ENCODE measurements at regions not wholly inside any gene's neighbourhood (a gene's known extent, or its start where the extent isn't known, plus 50 kb on each side); places are given as distances from the start of the nearest gene placed in this dataset.

DNA sequence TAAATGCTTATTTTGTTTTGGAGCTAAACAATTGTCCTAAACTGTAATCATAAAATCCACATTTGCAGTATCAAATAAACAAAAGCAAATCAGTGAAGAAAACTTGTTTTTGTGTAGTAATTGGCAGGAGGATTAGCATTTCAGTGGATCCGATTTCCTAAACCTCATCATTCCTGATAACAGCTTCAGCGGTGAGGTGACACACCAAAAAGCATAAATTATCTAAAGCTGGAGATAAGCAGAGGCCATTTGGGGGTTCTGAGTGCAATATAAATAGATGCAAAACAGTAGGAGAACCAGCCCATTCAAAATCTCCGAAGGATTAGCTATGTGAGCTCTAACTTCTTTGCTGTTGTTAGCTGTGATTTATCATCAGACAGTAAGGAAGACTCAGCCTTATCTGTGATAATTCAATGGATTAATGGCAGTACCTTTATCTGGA is 235.8 kb downstream of the EPHA7 start:
- Histone ChIP-seq H3K4me1 (ENCODE audit: control insufficient read depth, extremely low read depth, insufficient read depth, low read length) (no peaks in the 10 kb centered on the region), H3K4me3 (ENCODE audit: control insufficient read depth in 2 of 3, extremely low read depth in 1 of 3, insufficient read depth in 2 of 3, low read depth in 1 of 3, low read length in 3 of 3) (no peak overlapping the region), H3K9ac (ENCODE audit: control insufficient read depth, extremely low read depth, insufficient read depth, low read length) (no peak overlapping the region), H3K9me3 (ENCODE audit: control insufficient read depth, low read depth, low read length) (no peaks in the 10 kb centered on the region), H3K79me2 (ENCODE audit: control insufficient read depth, insufficient read depth, low read length) (no peaks in the 10 kb centered on the region), H4K20me1 (ENCODE audit: control insufficient read depth, extremely low read depth, insufficient read depth, low read length) (no peaks in the 10 kb centered on the region), H3K27ac (ENCODE audit: control insufficient read depth, insufficient read depth, low read length) (no peak overlapping the region), H2AFZ (ENCODE audit: control insufficient read depth, low read length) (no peak overlapping the region), H3K4me2 (ENCODE audit: control insufficient read depth, extremely low read depth, insufficient read depth, low read depth, low read length) (no peak overlapping the region), H3K36me3 (ENCODE audit: control insufficient read depth in 2 of 2, extremely low read depth in 1 of 2, insufficient read depth in 2 of 2, low read length in 2 of 2) (no peaks in the 10 kb centered on the region), H3K9me1 (ENCODE audit: control insufficient read depth, extremely low read depth, insufficient read depth, low read length) (no peaks in the 10 kb centered on the region), H3K27me3 (ENCODE audit: control insufficient read depth, extremely low read depth, insufficient read depth, low read length) (no peaks in the 10 kb centered on the region)
- no peak for FAIRE-seq
- dilution Hi-C loops (cut with MboI; ENCODE audit: extremely low pct_ligation_motif_present, low sequenced_read_pairs), result no loop called here
- no peak for TF ChIP-seq CTCF (optimal IDR thresholded peaks at IDR 0.05 in 1 of 3, IDR thresholded peaks at IDR 0.05 in 1 of 3, conservative IDR thresholded peaks at IDR 0.05 in 1 of 3; ENCODE audit: extremely low read depth in 1 of 3, insufficient read depth in 2 of 3, low read length in 3 of 3)
- TF ChIP-seq EZH2 (IDR thresholded peaks at IDR 0.05; ENCODE audit: low read length), result no peak
- no peak for DNase-seq (ENCODE audit: low read depth, low spot score)

GRCh38 chr6:93182938-93183479 is 236.3 kb downstream of the EPHA7 start:
- H4K20me1 ChIP-seq (ENCODE audit: control insufficient read depth, extremely low read depth, insufficient read depth, low read length), result no peaks in the 10 kb centered on the region
- no peak overlapping the region for H3K27ac ChIP-seq (ENCODE audit: control insufficient read depth, insufficient read depth, low read length)
- H3K36me3 ChIP-seq (ENCODE audit: control insufficient read depth in 2 of 2, extremely low read depth in 1 of 2, insufficient read depth in 2 of 2, low read length in 2 of 2), result no peaks in the 10 kb centered on the region
- no peaks in the 10 kb centered on the region for H3K9me3 ChIP-seq (ENCODE audit: control insufficient read depth, low read depth, low read length)
- H3K27me3 ChIP-seq (ENCODE audit: control insufficient read depth, extremely low read depth, insufficient read depth, low read length), result no peaks in the 10 kb centered on the region
- dilution Hi-C loops (cut with MboI; ENCODE audit: extremely low pct_ligation_motif_present, low sequenced_read_pairs), result no loop called here
- no peak for DNase-seq (ENCODE audit: low read depth, low spot score)
- no peaks in the 10 kb centered on the region for H3K4me1 ChIP-seq (ENCODE audit: control insufficient read depth, extremely low read depth, insufficient read depth, low read length)
- TF ChIP-seq CTCF (optimal IDR thresholded peaks at IDR 0.05 in 1 of 3, IDR thresholded peaks at IDR 0.05 in 1 of 3, conservative IDR thresholded peaks at IDR 0.05 in 1 of 3; ENCODE audit: extremely low read depth in 1 of 3, insufficient read depth in 2 of 3, low read length in 3 of 3), result no peak
- TF ChIP-seq EZH2 (IDR thresholded peaks at IDR 0.05; ENCODE audit: low read length), result no peak
- FAIRE-seq, result no peak
- H3K9me1 ChIP-seq (ENCODE audit: control insufficient read depth, extremely low read depth, insufficient read depth, low read length), result no peaks in the 10 kb centered on the region
- no peaks in the 10 kb centered on the region for H3K79me2 ChIP-seq (ENCODE audit: control insufficient read depth, insufficient read depth, low read length)
- H3K4me2 ChIP-seq (ENCODE audit: control insufficient read depth, extremely low read depth, insufficient read depth, low read depth, low read length), result no peak overlapping the region
- no peak overlapping the region for H3K4me3 ChIP-seq (ENCODE audit: control insufficient read depth in 2 of 3, extremely low read depth in 1 of 3, insufficient read depth in 2 of 3, low read depth in 1 of 3, low read length in 3 of 3)
- H2AFZ ChIP-seq (ENCODE audit: control insufficient read depth, low read length), result no peak overlapping the region
- no peak overlapping the region for H3K9ac ChIP-seq (ENCODE audit: control insufficient read depth, extremely low read depth, insufficient read depth, low read length)

Data from keratinocyte (primary cell).